ENCODE measurements at regions not wholly inside any gene's neighbourhood (a gene's known extent, or its start where the extent isn't known, plus 50 kb on each side); places are given as distances from the start of the nearest gene placed in this dataset.

DNA sequence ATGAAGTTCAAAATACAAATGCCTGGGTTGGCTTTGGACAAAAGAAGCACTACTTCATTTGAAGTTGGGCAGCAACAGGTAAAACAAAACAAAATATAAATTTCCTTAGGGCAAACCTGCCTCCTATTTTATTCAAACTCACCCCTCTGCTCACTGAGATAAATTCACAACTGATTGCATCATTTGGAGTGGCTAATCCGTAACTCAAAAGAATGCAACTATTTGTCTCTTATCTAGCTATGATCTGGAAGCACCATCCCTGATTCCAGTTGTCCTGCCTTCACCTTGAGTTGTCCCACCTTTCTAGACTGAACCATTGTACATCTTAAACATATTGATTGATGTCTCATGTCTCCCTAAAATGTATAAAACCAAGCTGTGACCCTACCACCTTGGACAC is 145.0 kb downstream of the CCER1 start:
- TF ChIP-seq POLR2A (IDR thresholded peaks at IDR 0.05) (no peak), EP300 (IDR thresholded peaks at IDR 0.05) (no peak), POLR2AphosphoS5 (IDR thresholded peaks at IDR 0.05) (no peak)
- TF ChIP-seq, protein P1, sequence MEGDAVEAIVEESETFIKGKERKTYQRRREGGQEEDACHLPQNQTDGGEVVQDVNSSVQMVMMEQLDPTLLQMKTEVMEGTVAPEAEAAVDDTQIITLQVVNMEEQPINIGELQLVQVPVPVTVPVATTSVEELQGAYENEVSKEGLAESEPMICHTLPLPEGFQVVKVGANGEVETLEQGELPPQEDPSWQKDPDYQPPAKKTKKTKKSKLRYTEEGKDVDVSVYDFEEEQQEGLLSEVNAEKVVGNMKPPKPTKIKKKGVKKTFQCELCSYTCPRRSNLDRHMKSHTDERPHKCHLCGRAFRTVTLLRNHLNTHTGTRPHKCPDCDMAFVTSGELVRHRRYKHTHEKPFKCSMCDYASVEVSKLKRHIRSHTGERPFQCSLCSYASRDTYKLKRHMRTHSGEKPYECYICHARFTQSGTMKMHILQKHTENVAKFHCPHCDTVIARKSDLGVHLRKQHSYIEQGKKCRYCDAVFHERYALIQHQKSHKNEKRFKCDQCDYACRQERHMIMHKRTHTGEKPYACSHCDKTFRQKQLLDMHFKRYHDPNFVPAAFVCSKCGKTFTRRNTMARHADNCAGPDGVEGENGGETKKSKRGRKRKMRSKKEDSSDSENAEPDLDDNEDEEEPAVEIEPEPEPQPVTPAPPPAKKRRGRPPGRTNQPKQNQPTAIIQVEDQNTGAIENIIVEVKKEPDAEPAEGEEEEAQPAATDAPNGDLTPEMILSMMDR (IDR thresholded peaks at IDR 0.05): no peak

Data from gastroesophageal sphincter (tissue), 3 donors.